HCT116 (cell line): ENCODE measurements at regions not wholly inside any gene's neighbourhood (a gene's known extent, or its start where the extent isn't known, plus 50 kb on each side); places are given as distances from the start of the nearest gene placed in this dataset.
"Not testable (repeated sequence)": the region's sequence is repeated elsewhere in the genome, so short reads cannot be mapped to it uniquely, and the experiment has no call there.

Source experiments
- ATAC-seq: fragments of 200-7000 bp; cut with Tn5 transposase; 2 replicates; pipeline ENCODE4 v1.9.1; 2020; ENCODE audit warnings: mild to moderate bottlenecking, moderate library complexity
- BruUV-seq: library from RNA; stranded (reverse); fragments of 400-500 nt; replicated peaks from 2 replicates; lab custom pipeline; 2021; lab: Mats Ljungman, UMichigan
- CTCF ChIA-PET: fragments of 300-600 bp; sonication (Branson Sonifier 250); formaldehyde crosslinking; loops from one replicate; lab custom pipeline; 2021; ENCODE audit warnings: antibody characterized with exemption; lab: Charles Lee
- POLR2A ChIA-PET: fragments of 300-600, 350-600 bp; sonication (Branson Sonifier 250); formaldehyde crosslinking; loops from one replicate; lab custom pipeline; 2021; ENCODE audit warnings: antibody characterized with exemption; lab: Charles Lee
- RAD21 ChIA-PET, 2 experiments: fragments of 300-600 bp; sonication (Branson Sonifier 250); formaldehyde crosslinking; loops; one replicate each; lab custom pipeline; 2023; ENCODE audit warnings: low total read pairs in 2 of 2; ENCODE audit not compliant: uncharacterized antibody in 2 of 2, unreplicated experiment in 2 of 2, low non-redundant PET in 1 of 2; lab: Charles Lee
- DNase-seq: peaks from one replicate; pipeline ENCODE4 v3.0.0-alpha.2; 2010; ENCODE audit warnings: low read depth, low spot score
- H2AFZ ChIP-seq: fragments of 200-600 bp; shearing (Covaris generic), sonication (generic); 2 replicates; pipeline ENCODE4 v1.6.1; 2017; ENCODE audit warnings: low read depth, mixed run types, mixed read lengths, antibody characterized with exemption, low read length; ENCODE audit not compliant: poor library complexity, severe bottlenecking
- H3K27ac ChIP-seq: 2 replicates; pipeline ENCODE4 v1.5.1; 2012; ENCODE audit warnings: low read depth, low read length
- H3K27me3 ChIP-seq: fragments of 200-600 bp; sonication (generic); 2 replicates; pipeline ENCODE4 v1.6.1; 2016; ENCODE audit warnings: mixed run types, low read length, mixed read lengths; ENCODE audit not compliant: insufficient read depth
- H3K36me3 ChIP-seq, 2 experiments: fragments of 200-500 bp in 1 of 2; fragments of 200-600 bp in 1 of 2; sonication (Bioruptor generic) in 1 of 2; sonication (generic) in 1 of 2; 2 replicates each; pipeline versions ENCODE4 v1.5.1 to v1.6.1; 2014 to 2016; ENCODE audit warnings: low read length in 2 of 2, inconsistent platforms in 1 of 2, mixed read lengths in 1 of 2, mixed run types in 1 of 2; ENCODE audit not compliant: insufficient read depth in 2 of 2, control insufficient read depth in 1 of 2
- H3K4me1 ChIP-seq, 2 experiments: fragments of 200-600 bp in 1 of 2; sonication (generic) in 1 of 2; 2 replicates each; pipeline versions ENCODE4 v1.5.1 to v1.6.1; 2012 to 2017; ENCODE audit warnings: low read length in 2 of 2, inconsistent platforms in 1 of 2, mild to moderate bottlenecking in 1 of 2, mixed read lengths in 1 of 2, mixed run types in 1 of 2, moderate library complexity in 1 of 2; ENCODE audit not compliant: insufficient read depth in 2 of 2, control insufficient read depth in 1 of 2
- H3K4me2 ChIP-seq: fragments of 200-600 bp; sonication (generic); 2 replicates; pipeline ENCODE4 v1.6.1; 2017; ENCODE audit warnings: mixed run types, low read length, mixed read lengths
- H3K4me3 ChIP-seq, 2 experiments: fragments of 200-600 bp in 1 of 2; sonication (generic) in 1 of 2; replicated peaks in 1 of 2; 2 replicates each; pipeline ENCODE4 v1.5.1; 2011 to 2016; ENCODE audit warnings: low read length in 2 of 2, control low read depth in 1 of 2, low read depth in 1 of 2, mild to moderate bottlenecking in 1 of 2, mixed read lengths in 1 of 2, mixed run types in 1 of 2
- H3K79me2 ChIP-seq: fragments of 200-600 bp; sonication (generic); 2 replicates; pipeline ENCODE4 v1.6.1; 2017; ENCODE audit warnings: mild to moderate bottlenecking, mixed run types, low read length, moderate library complexity, mixed read lengths; ENCODE audit not compliant: insufficient read depth
- H3K9ac ChIP-seq: fragments of 200-600 bp; sonication (generic); 2 replicates; pipeline ENCODE4 v1.6.1; 2016; ENCODE audit warnings: low read length, mixed read lengths
- H3K9me2 ChIP-seq: fragments of 200-600 bp; sonication (generic), shearing (Covaris generic); 2 replicates; pipeline ENCODE4 v1.6.1; 2017; ENCODE audit warnings: mixed run types, mild to moderate bottlenecking, moderate library complexity; ENCODE audit not compliant: insufficient read depth
- H3K9me3 ChIP-seq, 2 experiments: fragments of 200-500 bp in 1 of 2; fragments of 200-600 bp in 1 of 2; sonication (Bioruptor generic) in 1 of 2; sonication (generic) in 1 of 2; 2 replicates each; pipeline ENCODE4 v1.6.1; 2014 to 2017; ENCODE audit warnings: low read length in 2 of 2, mixed read lengths in 2 of 2, inconsistent platforms in 1 of 2, low read depth in 1 of 2, mild to moderate bottlenecking in 1 of 2, mixed run types in 1 of 2, moderate library complexity in 1 of 2; ENCODE audit not compliant: control insufficient read depth in 1 of 2, insufficient read depth in 1 of 2
- H4K20me1 ChIP-seq: fragments of 200-600 bp; sonication (generic), shearing (Covaris generic); 2 replicates; pipeline ENCODE4 v1.6.1; 2017; ENCODE audit warnings: mixed run types, mild to moderate bottlenecking, moderate library complexity; ENCODE audit not compliant: insufficient read depth
- intact Hi-C: fragments of 100-400 bp; cut with micrococcal nuclease; formaldehyde crosslinking; loops from 2 replicates; pipeline ENCODE4 v1.10.0; 2022

DNA sequence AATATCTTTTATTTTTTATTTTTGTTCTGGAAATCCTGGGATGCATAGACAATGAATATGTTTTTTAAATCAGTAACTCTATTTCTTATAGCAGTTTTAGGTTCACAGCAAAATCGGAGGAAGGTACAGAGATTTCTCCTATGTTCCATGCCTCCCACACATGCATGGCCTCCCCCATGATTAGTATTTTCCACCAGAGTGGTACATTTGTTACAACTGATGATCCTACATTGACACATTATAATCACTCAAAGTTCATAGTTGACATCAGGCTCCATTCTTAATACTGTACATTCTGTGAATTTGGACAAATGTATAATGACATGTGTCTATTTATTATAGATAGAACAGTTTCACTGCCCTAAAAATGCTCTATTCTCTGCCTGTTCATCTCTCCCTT, 99.0 kb upstream of the THOC3 start:
- H3K4me1 ChIP-seq, H3K27me3 ChIP-seq, H3K27ac ChIP-seq, H3K79me2 ChIP-seq, H3K9me3 ChIP-seq, H4K20me1 ChIP-seq, intact Hi-C loops, RAD21 ChIA-PET, H3K4me3 ChIP-seq, CTCF ChIA-PET, BruUV-seq, H2AFZ ChIP-seq, H3K36me3 ChIP-seq, ATAC-seq, H3K4me2 ChIP-seq, DNase-seq, H3K9me2 ChIP-seq, H3K9ac ChIP-seq, POLR2A ChIA-PET: not testable (repeated sequence)

DNA sequence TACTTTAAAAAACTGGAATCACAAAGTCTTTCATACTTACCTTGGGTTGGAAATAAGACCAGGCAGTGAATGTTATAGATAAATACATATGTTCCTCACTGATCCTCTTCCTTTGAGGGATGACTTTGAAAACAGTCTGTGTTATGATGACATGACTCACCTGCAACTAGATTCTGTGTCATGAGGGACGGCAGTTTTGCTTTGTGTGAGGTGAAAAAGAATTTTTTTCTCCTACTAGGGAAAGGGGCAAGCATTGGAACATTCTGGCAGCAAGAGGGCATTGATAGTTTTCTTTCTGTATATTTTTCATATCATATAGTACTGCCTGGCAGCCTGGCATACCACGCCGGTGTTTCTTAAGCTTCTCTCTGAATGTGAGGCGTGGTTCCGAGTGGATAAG, 99.8 kb upstream of the THOC3 start:
- POLR2A ChIA-PET, H3K4me2 ChIP-seq, DNase-seq, H3K27me3 ChIP-seq, H4K20me1 ChIP-seq, H3K27ac ChIP-seq, intact Hi-C loops, H3K79me2 ChIP-seq, H2AFZ ChIP-seq, H3K9ac ChIP-seq, ATAC-seq, H3K36me3 ChIP-seq, RAD21 ChIA-PET, CTCF ChIA-PET, H3K4me1 ChIP-seq, H3K4me3 ChIP-seq, BruUV-seq, H3K9me2 ChIP-seq, H3K9me3 ChIP-seq: not testable (repeated sequence)

DNA sequence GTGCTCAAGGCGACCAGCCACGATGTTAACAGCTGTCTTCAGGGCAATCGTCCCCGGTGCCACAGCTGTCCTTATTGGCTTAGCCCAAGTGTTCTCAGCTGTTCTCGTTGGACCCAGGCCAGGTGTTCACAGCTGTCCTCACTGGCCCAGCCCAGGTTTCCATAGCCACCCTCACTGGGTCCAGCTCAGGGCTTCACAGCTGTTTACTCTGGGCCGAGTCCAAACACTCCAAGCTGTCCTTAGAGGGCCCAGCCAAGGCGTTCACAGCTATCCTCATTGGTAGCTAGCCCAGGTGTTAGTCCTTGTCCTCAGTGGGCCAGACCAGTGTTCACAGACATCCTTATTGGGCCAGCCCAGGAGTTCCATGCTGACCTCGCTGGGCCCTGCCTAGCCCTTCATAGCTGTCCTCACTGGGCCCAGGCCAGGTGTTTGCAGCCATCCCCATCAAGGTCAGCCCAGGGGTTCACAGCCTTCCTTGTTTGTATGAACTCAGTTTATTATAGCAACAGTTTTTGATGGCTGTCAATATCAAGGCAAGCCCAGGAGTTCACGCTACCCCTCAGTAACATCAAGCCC, 106.0 kb upstream of the THOC3 start:
- H3K79me2 ChIP-seq, BruUV-seq, H3K9ac ChIP-seq, H3K9me2 ChIP-seq, H4K20me1 ChIP-seq, H3K4me1 ChIP-seq, H3K4me2 ChIP-seq, RAD21 ChIA-PET, H2AFZ ChIP-seq, H3K4me3 ChIP-seq, CTCF ChIA-PET, H3K27ac ChIP-seq, H3K27me3 ChIP-seq, ATAC-seq, H3K9me3 ChIP-seq, POLR2A ChIA-PET, intact Hi-C loops, H3K36me3 ChIP-seq, DNase-seq: not testable (repeated sequence)

DNA sequence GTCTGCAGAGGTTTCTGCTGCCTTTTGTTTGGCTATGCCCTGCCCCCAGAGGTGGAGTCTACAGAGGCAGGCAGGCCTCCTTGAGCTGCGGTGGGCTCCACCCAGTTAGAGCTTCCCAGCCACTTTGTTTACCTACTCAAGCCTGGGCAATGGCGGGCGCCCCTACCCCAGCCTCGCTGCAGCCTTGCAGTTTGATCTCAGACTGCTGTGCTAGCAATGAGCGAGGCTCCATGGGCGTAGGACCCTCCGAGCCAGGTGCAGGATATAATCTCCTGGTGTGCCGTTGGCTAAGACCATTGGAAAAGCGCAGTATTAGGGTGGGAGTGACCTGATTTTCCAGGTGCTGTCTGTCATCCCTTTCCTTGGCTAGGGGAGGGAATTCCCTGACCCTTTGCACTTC, 115.6 kb upstream of the THOC3 start:
- intact Hi-C loops, H3K9ac ChIP-seq, H3K36me3 ChIP-seq, H3K79me2 ChIP-seq, CTCF ChIA-PET, DNase-seq, H3K4me1 ChIP-seq, H3K4me3 ChIP-seq, H3K9me2 ChIP-seq, H3K27me3 ChIP-seq, BruUV-seq, H3K9me3 ChIP-seq, H4K20me1 ChIP-seq, H3K4me2 ChIP-seq, POLR2A ChIA-PET, ATAC-seq, H2AFZ ChIP-seq, RAD21 ChIA-PET, H3K27ac ChIP-seq: not testable (repeated sequence)
